ENCODE measurements at regions not wholly inside any gene's neighbourhood (a gene's known extent, or its start where the extent isn't known, plus 50 kb on each side); places are given as distances from the start of the nearest gene placed in this dataset.

- DNase-seq (ENCODE audit: low read depth, low spot score): no peak
Observed at GRCh38 chr2:82527124-82527523, 1932.0 kb downstream of the SUCLG1 start.

DNA sequence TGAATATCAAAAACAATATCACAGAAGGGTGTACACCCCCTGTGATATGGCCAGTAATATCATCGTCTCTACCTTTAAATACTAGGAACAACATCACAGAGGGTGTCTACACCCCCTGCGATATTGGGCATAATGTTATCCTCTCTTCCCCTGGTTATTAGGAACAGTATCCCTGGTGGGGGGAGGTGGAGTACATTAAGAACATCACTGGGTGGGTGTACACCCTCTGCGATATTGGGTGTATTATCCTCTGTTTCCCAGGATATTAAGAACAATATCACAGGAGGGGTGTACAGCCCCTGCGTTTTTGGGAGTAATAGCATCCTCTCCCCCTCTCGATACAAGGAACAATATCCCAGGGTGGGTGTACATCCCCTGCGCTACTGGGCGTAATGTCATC is 1932.8 kb downstream of the SUCLG1 start:
- DNase-seq (ENCODE audit: low read depth, low spot score): no peak

- no peak for DNase-seq (ENCODE audit: low read depth, low spot score)
Observed at GRCh38 chr2:82525744-82526143, 1933.3 kb downstream of the SUCLG1 start.

- DNase-seq (ENCODE audit: low read depth, low spot score): no peak
Observed at GRCh38 chr2:82524826-82525225, 1934.3 kb downstream of the SUCLG1 start.

DNA sequence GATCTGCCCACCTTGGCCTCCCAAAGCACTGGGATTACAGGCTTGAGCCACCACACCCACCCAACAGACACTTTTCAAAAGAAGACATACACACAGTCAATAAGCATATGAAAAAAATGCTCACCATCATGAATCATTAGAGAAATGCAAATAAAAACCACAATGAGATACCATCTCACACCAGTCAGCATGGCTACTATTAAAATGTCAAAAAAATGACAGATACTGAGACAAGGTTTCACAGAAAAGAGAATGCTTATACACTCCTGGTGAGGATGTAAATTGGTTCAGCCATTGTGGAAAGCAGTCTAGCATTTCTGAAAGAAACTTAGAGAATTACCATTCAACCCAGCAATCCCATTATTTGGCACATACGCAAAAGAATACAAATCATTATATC is 1947.2 kb downstream of the SUCLG1 start:
- DNase-seq (ENCODE audit: low read depth, low spot score): no peak

- no peak for DNase-seq (ENCODE audit: low read depth, low spot score)
Observed at GRCh38 chr2:82508702-82509101, 1950.4 kb downstream of the SUCLG1 start.

GRCh38 chr2:82507657-82508056 is 1951.4 kb downstream of the SUCLG1 start:
- no peak for DNase-seq (ENCODE audit: low read depth, low spot score)

DNA sequence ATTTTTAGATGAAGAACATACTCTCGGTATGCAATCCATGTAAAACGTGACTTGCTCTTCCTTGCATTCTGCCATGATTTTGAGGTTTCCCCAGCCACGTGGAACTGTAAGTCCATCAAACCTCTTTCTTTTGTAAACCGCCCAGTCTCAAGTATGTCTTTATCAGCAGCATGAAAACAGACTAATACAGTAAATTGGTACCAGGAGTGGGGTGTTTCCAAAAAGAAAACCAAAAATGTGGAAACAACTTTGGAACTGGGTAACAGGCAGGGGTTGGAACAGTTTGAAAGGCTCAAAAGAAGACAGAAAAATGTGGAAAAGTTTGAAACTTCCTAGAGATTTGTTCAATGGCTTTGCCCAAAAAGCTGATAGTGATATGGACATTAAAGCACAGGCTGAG is 1957.9 kb downstream of the SUCLG1 start:
- DNase-seq (ENCODE audit: low read depth, low spot score): no peak

DNA sequence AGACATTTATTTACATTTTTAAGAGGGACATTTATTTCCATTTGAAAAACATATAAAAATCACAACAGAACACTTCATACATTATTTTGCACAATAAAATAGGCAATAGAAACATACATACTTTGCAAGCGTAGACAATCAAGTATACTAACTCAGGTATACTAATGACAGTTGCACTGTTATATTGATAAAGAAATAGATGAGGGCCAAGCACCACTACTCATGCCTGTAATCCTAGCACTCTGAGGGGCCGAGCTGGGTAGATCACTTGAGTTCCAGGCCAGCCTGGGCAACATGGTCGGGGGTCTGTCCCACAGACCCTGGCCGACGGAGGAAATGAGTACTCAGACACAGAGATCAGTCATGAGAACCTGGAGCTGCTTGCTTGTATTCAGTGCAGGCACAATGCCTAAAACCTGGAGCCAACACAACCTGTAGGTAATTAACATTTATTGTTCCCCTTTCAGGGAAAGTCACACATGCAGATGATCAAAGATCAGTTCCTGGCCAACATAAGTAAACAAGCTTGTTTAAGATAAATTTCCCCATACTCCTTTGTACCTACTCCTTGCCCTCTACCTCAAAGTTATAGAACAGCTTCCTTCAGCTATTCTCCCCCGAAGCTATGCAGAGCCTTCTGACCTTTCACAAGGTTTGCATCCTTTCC is 1960.2 kb downstream of the SUCLG1 start:
- DNase-seq (ENCODE audit: low read depth, low spot score): no peak

GRCh38 chr2:82494739-82495138 is 1964.3 kb downstream of the SUCLG1 start:
- DNase-seq (ENCODE audit: low read depth, low spot score): no peak

GRCh38 chr2:82491591-82491990 is 1967.5 kb downstream of the SUCLG1 start:
- no peak for DNase-seq (ENCODE audit: low read depth, low spot score)

GRCh38 chr2:82487354-82487753 is 1971.7 kb downstream of the SUCLG1 start:
- no peak for DNase-seq (ENCODE audit: low read depth, low spot score)

DNA sequence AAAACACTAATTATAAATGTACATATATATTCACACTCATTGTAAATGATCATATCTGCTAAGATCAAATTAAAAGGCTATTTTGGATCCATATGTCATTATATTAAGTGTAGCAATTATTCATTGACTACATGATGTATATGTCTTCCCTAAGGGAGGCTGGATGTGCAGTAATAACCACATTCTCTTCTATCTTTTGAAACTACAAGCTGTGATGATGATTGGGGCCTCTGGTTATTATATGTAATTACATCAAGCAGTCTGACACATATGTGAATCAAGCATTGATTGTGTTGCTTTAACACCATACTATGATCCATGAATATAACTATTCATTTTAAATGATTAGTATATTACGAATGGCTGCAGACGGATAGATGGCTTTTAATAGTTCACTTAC is 1973.4 kb downstream of the SUCLG1 start:
- DNase-seq (ENCODE audit: low read depth, low spot score): no peak

GRCh38 chr2:82481207-82481606 is 1977.9 kb downstream of the SUCLG1 start:
- DNase-seq (ENCODE audit: low read depth, low spot score): no peak

GRCh38 chr2:82478641-82479040 is 1980.4 kb downstream of the SUCLG1 start:
- DNase-seq (ENCODE audit: low read depth, low spot score): no peak

DNA sequence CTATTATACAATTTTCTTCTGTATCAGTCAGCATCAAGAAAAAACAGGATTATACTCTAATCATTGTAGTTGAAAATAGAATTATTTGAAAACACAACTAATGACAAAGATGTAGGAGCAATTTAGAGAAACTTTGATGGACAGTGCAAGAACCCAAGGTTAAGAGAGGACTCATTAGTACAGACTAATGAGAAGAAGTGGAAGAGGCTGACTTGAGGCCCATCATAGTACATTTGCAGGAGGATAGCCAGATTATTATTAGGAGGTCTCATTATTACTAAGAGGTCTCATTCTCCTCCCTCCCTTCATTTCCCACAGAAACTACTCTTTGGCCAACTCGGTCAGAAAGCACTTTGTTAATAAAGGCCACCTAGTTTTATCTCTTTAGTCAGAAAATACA is 1983.0 kb downstream of the SUCLG1 start:
- no peak for DNase-seq (ENCODE audit: low read depth, low spot score)

DNA sequence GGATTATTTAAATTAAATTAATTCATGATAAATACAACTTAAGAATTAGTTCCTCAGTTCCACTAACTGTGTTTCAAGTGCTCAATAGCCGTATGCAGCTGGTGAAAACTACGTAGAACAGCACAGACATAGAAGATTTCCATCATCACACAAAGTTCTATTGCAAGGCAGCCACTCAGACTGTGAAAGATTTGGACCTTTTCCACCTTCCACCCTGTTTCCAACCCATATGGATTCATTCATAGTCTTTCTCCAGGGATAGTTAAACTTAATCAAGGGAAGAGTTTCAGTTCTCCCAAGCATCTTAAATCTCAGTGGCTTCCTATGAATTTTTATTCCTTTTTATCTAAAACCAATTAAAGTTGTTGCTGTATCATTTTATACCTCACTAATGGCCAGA is 2030.8 kb downstream of the SUCLG1 start:
- no peak for DNase-seq (ENCODE audit: low read depth, low spot score)

DNA sequence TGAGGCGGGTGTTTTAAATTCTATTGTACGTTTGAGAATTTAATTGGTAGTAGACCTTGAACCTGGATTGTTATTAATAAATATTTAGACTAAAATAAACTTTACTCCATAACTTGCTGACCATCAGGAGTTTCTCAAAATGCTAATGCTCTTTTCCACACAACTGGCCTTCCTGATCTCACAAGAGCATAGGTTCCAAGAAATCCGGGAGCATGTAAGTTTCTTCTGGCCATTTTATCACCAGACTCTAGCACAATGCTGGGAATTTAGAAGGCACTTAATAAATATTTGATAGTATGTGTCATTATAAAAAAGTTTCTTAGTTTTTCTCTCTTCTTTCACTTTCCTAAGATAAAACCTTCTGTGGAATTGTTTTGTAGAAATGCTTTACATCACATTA is 2047.1 kb downstream of the SUCLG1 start:
- DNase-seq (ENCODE audit: low read depth, low spot score): no peak

- no peak for DNase-seq (ENCODE audit: low read depth, low spot score)
Observed at GRCh38 chr2:82411071-82411470, 2048.0 kb downstream of the SUCLG1 start.

DNA sequence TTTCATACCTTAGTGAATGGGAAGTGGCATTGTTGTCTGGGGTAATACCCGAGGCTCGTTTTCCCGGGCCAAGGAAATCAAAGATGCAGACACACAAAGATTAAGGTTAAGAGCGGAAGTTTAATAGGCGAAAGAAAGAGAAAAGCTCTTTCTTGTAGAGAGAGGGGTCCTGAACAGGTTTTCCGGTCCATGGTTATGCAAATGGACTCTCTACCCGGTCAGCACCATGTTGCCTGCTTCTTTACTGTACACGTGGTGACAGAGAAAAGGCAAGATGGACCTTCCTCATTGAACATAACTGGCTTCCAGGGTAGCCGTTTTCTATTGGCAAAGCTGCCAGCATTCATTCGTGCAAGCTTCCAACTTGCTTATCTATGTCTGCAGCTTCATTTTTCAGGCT is 2063.5 kb downstream of the SUCLG1 start:
- no peak for DNase-seq (ENCODE audit: low read depth, low spot score)

DNA sequence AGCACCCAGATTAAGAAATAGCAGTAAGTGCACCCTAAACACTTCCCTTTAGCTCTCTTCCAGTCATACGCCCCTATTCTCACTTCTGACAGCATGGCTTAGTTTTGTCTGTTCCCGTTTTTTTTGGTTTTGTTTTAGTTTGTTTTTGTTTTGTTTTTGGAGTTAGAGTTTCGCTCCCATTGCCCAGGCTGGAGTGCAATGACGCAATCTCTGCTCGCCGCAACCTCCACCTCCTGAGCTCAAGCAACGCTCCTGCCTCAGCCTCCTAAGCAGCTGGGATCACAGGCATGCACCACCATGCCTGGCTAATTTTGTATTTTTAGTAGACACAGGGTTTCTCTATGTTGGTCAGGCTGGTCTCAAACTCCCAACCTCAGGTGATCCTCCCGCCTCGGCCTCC is 2067.7 kb downstream of the SUCLG1 start:
- DNase-seq (ENCODE audit: low read depth, low spot score): no peak

GRCh38 chr2:82355622-82356021 is 2051.1 kb upstream of the LRRTM1 start:
- DNase-seq (ENCODE audit: low read depth, low spot score): no peak

GRCh38 chr2:82345910-82346309 is 2041.4 kb upstream of the LRRTM1 start:
- DNase-seq (ENCODE audit: low read depth, low spot score): no peak

GRCh38 chr2:82344670-82345069 is 2040.1 kb upstream of the LRRTM1 start:
- no peak for DNase-seq (ENCODE audit: low read depth, low spot score)

Data from activated CD4-positive, CD25-positive, alpha-beta regulatory T cell treated with anti-CD3 and anti-CD28 coated beads, Interleukin-2, amount 50 U/mL, for 16 hours (primary cell).